NCI-H69 (cell line): ENCODE measurements at regions not wholly inside any gene's neighbourhood (a gene's known extent, or its start where the extent isn't known, plus 50 kb on each side); places are given as distances from the start of the nearest gene placed in this dataset.
"Not testable (repeated sequence)": the region's sequence is repeated elsewhere in the genome, so short reads cannot be mapped to it uniquely, and the experiment has no call there.

Experiments used
- DNase-seq: peaks from one replicate; lab custom pipeline; 2025; lab: John Stamatoyannopoulos, UW

DNA sequence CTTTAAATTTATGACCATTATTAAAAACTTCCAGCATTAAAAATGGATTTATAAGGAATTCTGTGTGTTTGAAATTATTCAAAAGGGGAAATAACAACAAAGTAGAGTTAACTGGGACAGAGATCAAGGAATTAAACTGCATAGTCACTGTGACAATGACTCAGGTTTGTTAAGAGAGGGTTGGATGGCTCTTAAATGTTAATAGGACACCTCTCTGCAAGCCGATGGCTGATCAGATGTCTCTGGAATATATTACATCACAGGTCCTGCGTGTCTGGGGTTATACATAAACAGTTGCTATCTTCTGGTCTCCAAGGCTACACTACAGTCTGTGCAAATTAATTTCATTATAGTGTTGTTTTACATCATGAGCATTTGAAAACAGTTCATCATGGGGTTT lies 574.3 kb downstream of the COL12A1 start:
- no peak for DNase-seq

GRCh38 chr6:74626288-74626687 lies 579.6 kb downstream of the COL12A1 start:
- no peak for DNase-seq

- no peak for DNase-seq
Measured at GRCh38 chr6:74623027-74623426, 582.8 kb downstream of the COL12A1 start.

GRCh38 chr6:74611220-74611619 lies 594.6 kb downstream of the COL12A1 start:
- DNase-seq = no peak

DNA sequence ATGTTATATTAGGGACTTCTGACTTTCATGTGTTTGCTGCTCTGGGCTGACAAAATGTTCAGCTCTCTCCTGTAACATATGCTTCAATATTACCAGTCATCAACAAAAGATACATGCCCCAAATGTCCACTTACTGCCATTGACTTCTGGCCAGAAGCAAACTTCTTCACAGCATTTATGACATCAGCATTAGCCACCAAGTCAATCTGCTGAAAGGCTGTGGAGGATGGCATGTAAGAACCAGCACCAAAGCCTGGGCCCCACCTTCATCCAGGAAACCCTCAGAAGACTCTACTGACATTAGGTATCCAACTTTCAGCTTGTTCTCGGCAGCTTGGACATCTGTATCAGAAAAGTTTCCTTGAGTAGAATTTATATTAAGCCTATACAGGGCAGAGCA lies 595.5 kb downstream of the COL12A1 start:
- no peak for DNase-seq

DNA sequence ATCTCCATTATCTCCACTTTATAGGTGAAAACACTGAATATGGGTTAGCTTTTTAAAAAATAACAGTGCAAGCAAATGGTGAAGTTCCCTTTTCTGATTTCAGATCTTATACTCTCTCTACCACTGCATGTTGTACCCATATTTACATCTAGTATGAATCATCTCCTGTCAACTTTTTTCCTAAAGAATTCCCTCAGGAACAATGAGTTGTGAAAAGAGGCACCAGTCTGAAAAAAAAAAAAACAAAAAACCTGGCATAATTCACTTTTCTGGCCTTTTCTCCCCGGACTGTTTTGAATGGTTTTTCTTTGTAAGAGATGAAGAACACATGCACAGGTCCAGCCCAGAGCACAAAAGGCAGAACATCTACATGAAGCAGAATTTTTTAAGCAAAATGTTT lies 596.0 kb downstream of the COL12A1 start:
- no peak for DNase-seq

DNA sequence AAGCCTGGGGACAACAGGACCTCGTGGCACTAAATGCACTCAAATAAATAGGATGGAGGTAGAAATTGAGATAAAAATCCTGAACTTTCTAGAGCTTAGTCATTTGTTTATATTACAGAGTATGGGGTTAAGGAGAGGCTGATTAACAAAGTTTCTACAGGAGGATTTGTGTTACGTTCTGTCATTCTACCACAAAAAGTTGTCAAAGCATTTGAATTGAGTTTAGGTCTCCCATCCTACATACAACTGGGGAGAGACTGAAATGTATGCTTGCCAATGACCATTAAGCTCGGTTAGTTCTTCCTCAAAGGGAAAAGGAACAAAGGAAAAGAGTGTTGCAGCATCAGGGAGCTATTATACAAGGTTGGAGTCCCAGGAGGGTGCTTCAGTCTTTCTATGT lies 597.9 kb downstream of the COL12A1 start:
- DNase-seq = no peak

- DNase-seq = no peak
Measured at GRCh38 chr6:74607468-74607867, 598.4 kb downstream of the COL12A1 start.

GRCh38 chr6:74606582-74607071 lies 599.2 kb downstream of the COL12A1 start:
- DNase-seq = no peak

- no peak for DNase-seq
Measured at GRCh38 chr6:74605922-74606581, 599.8 kb downstream of the COL12A1 start.

- DNase-seq = no peak
Measured at GRCh38 chr6:74604279-74604678, 601.6 kb downstream of the COL12A1 start.

- no peak for DNase-seq
Measured at GRCh38 chr6:74603322-74604076, 602.4 kb downstream of the COL12A1 start.

- no peak for DNase-seq
Measured at GRCh38 chr6:74602206-74602605, 603.6 kb downstream of the COL12A1 start.

DNA sequence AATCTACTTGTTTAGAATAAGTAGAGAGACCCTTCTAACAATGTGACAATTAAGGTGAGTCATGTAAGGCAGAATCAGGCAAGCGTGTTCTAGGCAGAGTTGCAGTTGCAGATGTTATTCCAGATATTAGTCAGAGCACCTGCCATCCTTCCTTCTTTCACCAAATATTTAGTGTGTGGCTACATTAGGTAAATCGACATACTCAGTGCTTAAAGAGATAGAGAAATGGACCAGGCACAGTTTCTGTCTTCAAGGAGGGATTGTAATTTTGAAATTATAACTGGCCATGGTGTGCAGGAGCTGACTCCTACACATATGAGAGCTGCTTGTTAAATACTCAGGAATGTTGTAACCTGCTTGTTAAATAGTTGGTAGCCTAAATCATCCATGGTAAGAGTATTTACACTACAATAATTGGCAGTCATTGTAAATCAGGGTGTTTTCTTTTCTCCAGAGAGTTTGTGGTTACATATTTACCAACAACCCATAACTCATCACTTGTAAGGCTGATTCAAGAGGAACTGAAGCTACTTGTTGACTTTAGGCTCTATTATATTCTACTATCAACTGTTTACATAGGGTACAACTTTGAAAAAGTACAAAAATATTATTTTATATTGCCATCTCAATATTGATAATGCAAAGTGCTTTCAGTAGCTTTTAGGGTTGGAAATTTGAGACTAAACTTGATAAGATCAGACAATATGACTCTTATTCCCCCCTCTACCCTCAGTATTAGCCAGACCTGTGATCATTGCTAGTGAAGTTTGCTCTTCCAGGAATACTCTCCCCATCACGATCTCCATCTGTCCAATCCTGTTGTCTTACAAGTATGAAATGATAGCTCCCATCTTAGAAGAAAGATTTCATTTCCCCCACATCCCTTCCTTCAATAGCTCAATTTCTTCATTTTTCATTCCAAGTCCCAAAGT lies 607.1 kb downstream of the COL12A1 start:
- DNase-seq = no peak

DNA sequence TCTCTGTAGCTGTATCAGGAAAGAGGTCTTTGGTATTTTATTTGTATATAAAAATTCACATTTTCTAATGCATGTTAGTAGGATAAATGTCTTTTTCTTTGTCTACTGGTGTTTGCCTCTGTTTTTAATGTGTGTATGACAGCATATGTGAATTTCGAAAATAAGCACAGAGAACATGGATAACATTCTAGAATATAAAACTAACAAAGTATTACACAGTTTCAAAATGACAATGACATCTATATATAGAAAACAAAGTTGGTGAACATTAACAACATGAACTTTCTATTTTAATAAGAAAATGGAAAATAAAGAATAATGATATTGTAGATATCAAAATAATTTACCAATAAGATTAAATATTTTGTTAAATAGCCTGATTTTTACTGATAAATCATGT lies 608.0 kb downstream of the COL12A1 start:
- no peak for DNase-seq

DNA sequence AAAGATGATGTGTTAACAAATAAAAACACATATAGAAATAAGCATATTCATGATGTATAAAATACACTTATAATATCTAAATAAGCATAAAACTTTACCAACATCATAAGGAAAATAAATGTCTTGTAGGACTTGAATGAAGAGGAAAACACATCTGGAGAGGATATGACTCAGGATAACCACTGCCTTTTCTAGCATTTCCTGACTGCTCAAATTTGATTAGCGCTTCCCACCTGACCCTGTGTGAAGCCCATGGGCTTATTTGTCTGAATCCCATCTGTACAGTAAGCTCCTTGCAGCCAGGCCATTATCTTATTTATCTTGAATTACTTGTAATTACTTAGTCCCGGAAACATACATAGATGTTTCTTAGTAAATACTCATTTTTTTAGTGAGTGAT lies 608.6 kb downstream of the COL12A1 start:
- DNase-seq = no peak

- DNase-seq = no peak
Measured at GRCh38 chr6:74596588-74596987, 609.3 kb downstream of the COL12A1 start.

GRCh38 chr6:74594350-74594749 lies 611.5 kb downstream of the COL12A1 start:
- DNase-seq = not testable (repeated sequence)

- no peak for DNase-seq
Measured at GRCh38 chr6:74588094-74588832, 617.6 kb downstream of the COL12A1 start.

DNA sequence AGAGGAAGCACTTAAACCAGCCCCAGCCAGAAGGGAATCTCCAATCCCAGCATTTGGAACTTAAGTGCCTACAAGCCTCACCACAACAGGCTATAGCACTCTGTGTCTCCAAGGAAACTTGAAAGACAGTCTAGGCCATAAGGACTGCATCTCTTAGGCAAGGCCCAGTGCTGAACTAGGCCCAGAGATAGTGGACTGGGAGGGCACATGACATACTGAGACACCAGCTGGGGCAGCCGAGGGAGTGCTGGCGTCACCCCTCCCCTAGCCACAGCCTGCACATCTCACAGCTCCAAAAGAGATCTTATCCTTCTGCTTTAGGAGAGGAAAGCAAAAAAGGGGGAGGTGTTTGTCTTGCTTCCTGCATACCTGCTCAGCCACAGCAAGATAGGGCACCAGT lies 618.5 kb downstream of the COL12A1 start:
- DNase-seq = no peak

DNA sequence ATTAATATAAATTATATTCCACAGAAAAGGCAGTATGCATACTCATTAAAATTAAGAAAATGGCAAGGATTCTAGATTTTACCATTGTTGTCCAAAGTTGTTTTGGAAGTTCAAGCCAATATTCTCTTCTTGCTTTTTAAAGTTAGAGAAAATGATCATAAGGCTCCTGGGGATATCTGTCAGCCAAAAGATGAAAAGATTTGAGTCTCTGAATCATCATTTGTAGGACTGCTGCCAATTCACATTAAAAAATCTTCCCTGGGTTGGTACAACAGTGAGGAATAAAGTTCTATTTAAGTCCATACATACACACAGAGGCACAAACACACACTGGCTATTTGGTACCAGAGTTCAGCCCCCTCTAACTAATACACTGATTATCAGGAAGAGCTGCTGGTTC lies 620.1 kb downstream of the COL12A1 start:
- DNase-seq = no peak

DNA sequence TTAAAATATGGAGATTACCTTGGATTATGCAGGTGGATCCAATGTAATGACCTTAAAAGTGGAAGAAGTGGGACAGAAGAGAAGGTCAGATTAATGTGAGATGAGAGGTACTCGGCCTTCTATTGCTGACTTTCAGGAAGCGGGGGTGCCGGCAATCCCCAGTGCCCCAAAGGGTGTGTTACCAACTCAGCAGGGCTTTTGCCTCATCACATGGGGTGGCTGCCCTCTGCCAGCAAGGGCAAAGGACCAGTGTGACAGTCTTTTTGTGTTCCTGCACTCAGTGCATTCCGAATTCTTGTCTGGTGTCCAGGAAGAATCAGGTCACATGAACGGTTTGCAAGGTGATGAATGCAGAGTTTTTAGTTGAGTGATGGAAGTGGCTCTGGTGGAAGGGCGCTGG lies 624.2 kb downstream of the COL12A1 start:
- no peak for DNase-seq
